ENCODE measurements at regions not wholly inside any gene's neighbourhood (a gene's known extent, or its start where the extent isn't known, plus 50 kb on each side); places are given as distances from the start of the nearest gene placed in this dataset.

GRCh38 chr3:34382859-34383258 lies 584.4 kb downstream of the PDCD6IP start:
- no peak overlapping the region for H3K4me3 ChIP-seq (ENCODE audit: low read depth, low read length)
- DNase-seq (ENCODE audit: low read depth) = peak; percentile 60
- no peak for TF ChIP-seq CTCF (conservative IDR thresholded peaks at IDR 0.05; ENCODE audit: low read depth, low read length)

GRCh38 chr3:34386309-34386708 lies 587.9 kb downstream of the PDCD6IP start:
- H3K4me3 ChIP-seq (ENCODE audit: low read depth, low read length) = no peak overlapping the region
- no peak for TF ChIP-seq CTCF (conservative IDR thresholded peaks at IDR 0.05; ENCODE audit: low read depth, low read length)

GRCh38 chr3:34387826-34388564 lies 589.6 kb downstream of the PDCD6IP start:
- H3K4me3 ChIP-seq (ENCODE audit: low read depth, low read length) = no peak overlapping the region
- DNase-seq (ENCODE audit: low read depth) = no peak
- TF ChIP-seq CTCF (conservative IDR thresholded peaks at IDR 0.05; ENCODE audit: low read depth, low read length) = peak; percentile 51

More at GRCh38 chr3:34386309-34386708, 587.9 kb downstream of the PDCD6IP start:
- DNase-seq (ENCODE audit: low read depth) = no peak

- no peak for TF ChIP-seq CTCF (conservative IDR thresholded peaks at IDR 0.05; ENCODE audit: low read depth, low read length)
- no peak for DNase-seq (ENCODE audit: low read depth)
- H3K4me3 ChIP-seq (ENCODE audit: low read depth, low read length) = no peak overlapping the region
These were observed 590.4 kb downstream of the PDCD6IP start for GRCh38 chr3:34388830-34389229.

- no peak overlapping the region for H3K4me3 ChIP-seq (ENCODE audit: low read depth, low read length)
- no peak for DNase-seq (ENCODE audit: low read depth)
- TF ChIP-seq CTCF (conservative IDR thresholded peaks at IDR 0.05; ENCODE audit: low read depth, low read length) = peak; percentile 15
These were observed 596.7 kb downstream of the PDCD6IP start for GRCh38 chr3:34394978-34395748.

GRCh38 chr3:34396288-34396687 lies 597.9 kb downstream of the PDCD6IP start:
- no peak overlapping the region for H3K4me3 ChIP-seq (ENCODE audit: low read depth, low read length)
- no peak for TF ChIP-seq CTCF (conservative IDR thresholded peaks at IDR 0.05; ENCODE audit: low read depth, low read length)
- DNase-seq (ENCODE audit: low read depth) = no peak
